ENCODE measurements at regions not wholly inside any gene's neighbourhood (a gene's known extent, or its start where the extent isn't known, plus 50 kb on each side); places are given as distances from the start of the nearest gene placed in this dataset.

- H3K4me3 ChIP-seq (ENCODE audit: control insufficient read depth, low read depth, low read length), result no peak overlapping the region
- TF ChIP-seq CTCF (IDR thresholded peaks at IDR 0.05; ENCODE audit: control insufficient read depth, insufficient read depth, low read depth, low read length, missing control alignments), result no peak
- no peak for DNase-seq (ENCODE audit: low read depth)
Observed at GRCh38 chr4:129908117-129908516, 812.2 kb downstream of the C4orf33 start.

- DNase-seq (ENCODE audit: low read depth), result no peak
- TF ChIP-seq CTCF (IDR thresholded peaks at IDR 0.05; ENCODE audit: control insufficient read depth, insufficient read depth, low read depth, low read length, missing control alignments), result no peak
- no peak overlapping the region for H3K4me3 ChIP-seq (ENCODE audit: control insufficient read depth, low read depth, low read length)
Observed at GRCh38 chr4:129916991-129917390, 821.0 kb downstream of the C4orf33 start.

GRCh38 chr4:129917651-129918050 is 821.7 kb downstream of the C4orf33 start:
- H3K4me3 ChIP-seq (ENCODE audit: control insufficient read depth, low read depth, low read length), result no peak overlapping the region
- TF ChIP-seq CTCF (IDR thresholded peaks at IDR 0.05; ENCODE audit: control insufficient read depth, insufficient read depth, low read depth, low read length, missing control alignments), result no peak
- DNase-seq (ENCODE audit: low read depth), result no peak

- DNase-seq (ENCODE audit: low read depth), result no peak
- H3K4me3 ChIP-seq (ENCODE audit: control insufficient read depth, low read depth, low read length), result no peak overlapping the region
- TF ChIP-seq CTCF (IDR thresholded peaks at IDR 0.05; ENCODE audit: control insufficient read depth, insufficient read depth, low read depth, low read length, missing control alignments), result no peak
Observed at GRCh38 chr4:129926936-129927335, 831.0 kb downstream of the C4orf33 start.

GRCh38 chr4:129929052-129929451 is 833.1 kb downstream of the C4orf33 start:
- no peak overlapping the region for H3K4me3 ChIP-seq (ENCODE audit: control insufficient read depth, low read depth, low read length)
- TF ChIP-seq CTCF (IDR thresholded peaks at IDR 0.05; ENCODE audit: control insufficient read depth, insufficient read depth, low read depth, low read length, missing control alignments), result no peak
- no peak for DNase-seq (ENCODE audit: low read depth)

- no peak for DNase-seq (ENCODE audit: low read depth)
- no peak for TF ChIP-seq CTCF (IDR thresholded peaks at IDR 0.05; ENCODE audit: control insufficient read depth, insufficient read depth, low read depth, low read length, missing control alignments)
- H3K4me3 ChIP-seq (ENCODE audit: control insufficient read depth, low read depth, low read length), result no peak overlapping the region
Observed at GRCh38 chr4:129929984-129930383, 834.0 kb downstream of the C4orf33 start.

GRCh38 chr4:129950217-129950616 is 854.3 kb downstream of the C4orf33 start:
- no peak overlapping the region for H3K4me3 ChIP-seq (ENCODE audit: control insufficient read depth, low read depth, low read length)
- no peak for DNase-seq (ENCODE audit: low read depth)
- no peak for TF ChIP-seq CTCF (IDR thresholded peaks at IDR 0.05; ENCODE audit: control insufficient read depth, insufficient read depth, low read depth, low read length, missing control alignments)
